GM12874 (cell line): ENCODE measurements at regions not wholly inside any gene's neighbourhood (a gene's known extent, or its start where the extent isn't known, plus 50 kb on each side); places are given as distances from the start of the nearest gene placed in this dataset.

ENCODE experiments used
- CTCF ChIP-seq: IDR thresholded peaks from 2 replicates; pipeline ENCODE4 v1.5.1; 2011; ENCODE audit warnings: low read depth, mild to moderate bottlenecking, control low read depth, low read length, moderate library complexity; ENCODE audit not compliant: insufficient read depth

- TF ChIP-seq CTCF, result no peak
Measured at GRCh38 chr4:107380836-107381438, 339.1 kb downstream of the PAPSS1 start.

GRCh38 chr4:107380190-107380589 lies 339.8 kb downstream of the PAPSS1 start:
- TF ChIP-seq CTCF, result no peak

- TF ChIP-seq CTCF, result no peak
Measured at GRCh38 chr4:107379054-107379869, 340.8 kb downstream of the PAPSS1 start.

GRCh38 chr4:107376293-107376692 lies 340.2 kb upstream of the DKK2 start:
- TF ChIP-seq CTCF, result no peak

- TF ChIP-seq CTCF, result no peak
Measured at GRCh38 chr4:107366900-107367299, 330.8 kb upstream of the DKK2 start.

GRCh38 chr4:107366016-107366735 lies 330.1 kb upstream of the DKK2 start:
- no peak for TF ChIP-seq CTCF

GRCh38 chr4:107363125-107363524 lies 327.0 kb upstream of the DKK2 start:
- no peak for TF ChIP-seq CTCF
